ENCODE measurements at regions not wholly inside any gene's neighbourhood (a gene's known extent, or its start where the extent isn't known, plus 50 kb on each side); places are given as distances from the start of the nearest gene placed in this dataset.
"Not testable (repeated sequence)": the region's sequence is repeated elsewhere in the genome, so short reads cannot be mapped to it uniquely, and the experiment has no call there.

GRCh38 chr3:95721938-95722337 is 1092.5 kb upstream of the EPHA6 start:
- Histone ChIP-seq H3K4me3 (no peak overlapping the region), H3K4me1 (ENCODE audit: control insufficient read depth in 1 of 2, low read depth in 2 of 2) (no peaks in the 10 kb centered on the region), H3K9me3 (no peaks in the 10 kb centered on the region), H3K27ac (no peak overlapping the region), H3K27me3 (replicated peaks; ENCODE audit: insufficient read depth) (no peaks in the 10 kb centered on the region), H3K36me3 (no peaks in the 10 kb centered on the region)
- DNase-seq (ENCODE audit: low spot score), result no peak
- no peak for ATAC-seq (ENCODE audit: insufficient number of reproducible peaks, low FRiP score, low read depth)
- TF ChIP-seq, protein P1, sequence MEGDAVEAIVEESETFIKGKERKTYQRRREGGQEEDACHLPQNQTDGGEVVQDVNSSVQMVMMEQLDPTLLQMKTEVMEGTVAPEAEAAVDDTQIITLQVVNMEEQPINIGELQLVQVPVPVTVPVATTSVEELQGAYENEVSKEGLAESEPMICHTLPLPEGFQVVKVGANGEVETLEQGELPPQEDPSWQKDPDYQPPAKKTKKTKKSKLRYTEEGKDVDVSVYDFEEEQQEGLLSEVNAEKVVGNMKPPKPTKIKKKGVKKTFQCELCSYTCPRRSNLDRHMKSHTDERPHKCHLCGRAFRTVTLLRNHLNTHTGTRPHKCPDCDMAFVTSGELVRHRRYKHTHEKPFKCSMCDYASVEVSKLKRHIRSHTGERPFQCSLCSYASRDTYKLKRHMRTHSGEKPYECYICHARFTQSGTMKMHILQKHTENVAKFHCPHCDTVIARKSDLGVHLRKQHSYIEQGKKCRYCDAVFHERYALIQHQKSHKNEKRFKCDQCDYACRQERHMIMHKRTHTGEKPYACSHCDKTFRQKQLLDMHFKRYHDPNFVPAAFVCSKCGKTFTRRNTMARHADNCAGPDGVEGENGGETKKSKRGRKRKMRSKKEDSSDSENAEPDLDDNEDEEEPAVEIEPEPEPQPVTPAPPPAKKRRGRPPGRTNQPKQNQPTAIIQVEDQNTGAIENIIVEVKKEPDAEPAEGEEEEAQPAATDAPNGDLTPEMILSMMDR (IDR thresholded peaks at IDR 0.05), result no peak

DNA sequence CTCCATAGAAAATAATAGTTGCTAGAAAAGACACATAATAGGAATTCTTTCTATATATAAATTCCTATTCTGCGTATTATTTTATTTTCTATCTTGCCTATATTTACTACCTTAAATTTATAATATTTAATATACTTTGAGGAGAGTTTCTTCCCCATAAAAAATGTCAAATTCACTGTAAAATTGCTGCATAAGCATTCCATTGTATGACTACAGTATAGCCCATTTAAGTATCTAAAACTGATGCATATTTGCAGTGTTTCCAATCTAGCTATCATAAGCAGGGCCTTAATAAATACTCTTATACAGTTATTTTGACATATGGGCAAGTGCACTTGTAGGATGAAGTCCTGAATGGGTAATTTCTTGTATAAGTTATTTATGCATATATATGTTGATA is 1088.6 kb upstream of the EPHA6 start:
- DNase-seq (ENCODE audit: low spot score), result no peak
- Histone ChIP-seq H3K27ac (no peak overlapping the region), H3K9me3 (no peaks in the 10 kb centered on the region), H3K4me3 (no peak overlapping the region), H3K27me3 (replicated peaks; ENCODE audit: insufficient read depth) (no peaks in the 10 kb centered on the region), H3K4me1 (ENCODE audit: control insufficient read depth in 1 of 2, low read depth in 2 of 2) (no peaks in the 10 kb centered on the region), H3K36me3 (no peaks in the 10 kb centered on the region)
- TF ChIP-seq, protein P1 (IDR thresholded peaks at IDR 0.05), result no peak
- no peak for ATAC-seq (ENCODE audit: insufficient number of reproducible peaks, low FRiP score, low read depth)

GRCh38 chr3:95731753-95732152 is 1082.6 kb upstream of the EPHA6 start:
- no peak overlapping the region for H3K27ac ChIP-seq
- H3K9me3 ChIP-seq, result no peaks in the 10 kb centered on the region
- H3K4me3 ChIP-seq, result no peak overlapping the region
- no peaks in the 10 kb centered on the region for H3K27me3 ChIP-seq (replicated peaks; ENCODE audit: insufficient read depth)
- H3K36me3 ChIP-seq, result no peaks in the 10 kb centered on the region
- DNase-seq (ENCODE audit: low spot score), result no peak
- no peak for ATAC-seq (ENCODE audit: insufficient number of reproducible peaks, low FRiP score, low read depth)
- H3K4me1 ChIP-seq (ENCODE audit: control insufficient read depth in 1 of 2, low read depth in 2 of 2), result no peaks in the 10 kb centered on the region
- TF ChIP-seq, protein P1 (IDR thresholded peaks at IDR 0.05), result no peak

- no peaks in the 10 kb centered on the region for H3K4me1 ChIP-seq (ENCODE audit: control insufficient read depth in 1 of 2, low read depth in 2 of 2)
- no peaks in the 10 kb centered on the region for H3K9me3 ChIP-seq
- ATAC-seq (ENCODE audit: insufficient number of reproducible peaks, low FRiP score, low read depth), result no peak
- TF ChIP-seq, protein P1 (IDR thresholded peaks at IDR 0.05), result no peak
- no peak for DNase-seq (ENCODE audit: low spot score)
- no peak overlapping the region for H3K4me3 ChIP-seq
- H3K36me3 ChIP-seq, result no peaks in the 10 kb centered on the region
- no peaks in the 10 kb centered on the region for H3K27me3 ChIP-seq (replicated peaks; ENCODE audit: insufficient read depth)
- no peak overlapping the region for H3K27ac ChIP-seq
These were observed 1081.1 kb upstream of the EPHA6 start for GRCh38 chr3:95733336-95733735.

- TF ChIP-seq, protein P1 (IDR thresholded peaks at IDR 0.05), result no peak
- no peak for DNase-seq (ENCODE audit: low spot score)
- no peak for ATAC-seq (ENCODE audit: insufficient number of reproducible peaks, low FRiP score, low read depth)
- Histone ChIP-seq H3K36me3 (no peaks in the 10 kb centered on the region), H3K4me1 (ENCODE audit: control insufficient read depth in 1 of 2, low read depth in 2 of 2) (no peaks in the 10 kb centered on the region), H3K4me3 (no peak overlapping the region), H3K27ac (no peak overlapping the region), H3K9me3 (no peaks in the 10 kb centered on the region), H3K27me3 (replicated peaks; ENCODE audit: insufficient read depth) (no peaks in the 10 kb centered on the region)
These were observed 1076.3 kb upstream of the EPHA6 start for GRCh38 chr3:95738045-95738444.

DNA sequence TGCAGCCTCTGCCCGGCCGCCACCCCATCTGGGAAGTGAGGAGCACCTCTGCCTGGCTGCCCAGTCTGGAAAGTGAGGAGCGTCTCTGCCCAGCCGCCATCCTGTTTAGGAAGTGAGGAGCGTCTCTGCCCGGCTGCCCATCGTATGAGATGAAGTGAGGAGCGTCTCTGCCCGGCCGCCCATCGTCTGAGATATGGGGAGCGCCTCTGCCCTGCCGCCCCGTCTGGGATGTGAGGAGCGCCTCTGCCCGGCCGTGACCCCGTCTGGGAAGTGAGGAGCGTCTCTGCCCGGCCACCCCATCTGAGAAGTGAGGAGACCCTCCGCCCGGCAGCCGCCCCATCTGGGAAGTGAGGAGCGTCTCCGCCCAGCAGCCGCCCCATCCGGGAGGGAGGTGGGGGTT is 1069.5 kb upstream of the EPHA6 start:
- not testable (repeated sequence) for DNase-seq (ENCODE audit: low spot score); H3K27ac ChIP-seq; H3K9me3 ChIP-seq; H3K27me3 ChIP-seq (replicated peaks; ENCODE audit: insufficient read depth); ATAC-seq (ENCODE audit: insufficient number of reproducible peaks, low FRiP score, low read depth); H3K4me3 ChIP-seq; H3K36me3 ChIP-seq; H3K4me1 ChIP-seq (ENCODE audit: control insufficient read depth in 1 of 2, low read depth in 2 of 2)
